GM12874 (cell line): ENCODE measurements at regions not wholly inside any gene's neighbourhood (a gene's known extent, or its start where the extent isn't known, plus 50 kb on each side); places are given as distances from the start of the nearest gene placed in this dataset.
A peak's percentile ranks its signal among the peaks of the same experiment; 100 is the strongest.

Source experiments
- CTCF ChIP-seq: IDR thresholded peaks from 2 replicates; pipeline ENCODE4 v1.5.1; 2011; ENCODE audit warnings: low read depth, mild to moderate bottlenecking, control low read depth, low read length, moderate library complexity; ENCODE audit not compliant: insufficient read depth

DNA sequence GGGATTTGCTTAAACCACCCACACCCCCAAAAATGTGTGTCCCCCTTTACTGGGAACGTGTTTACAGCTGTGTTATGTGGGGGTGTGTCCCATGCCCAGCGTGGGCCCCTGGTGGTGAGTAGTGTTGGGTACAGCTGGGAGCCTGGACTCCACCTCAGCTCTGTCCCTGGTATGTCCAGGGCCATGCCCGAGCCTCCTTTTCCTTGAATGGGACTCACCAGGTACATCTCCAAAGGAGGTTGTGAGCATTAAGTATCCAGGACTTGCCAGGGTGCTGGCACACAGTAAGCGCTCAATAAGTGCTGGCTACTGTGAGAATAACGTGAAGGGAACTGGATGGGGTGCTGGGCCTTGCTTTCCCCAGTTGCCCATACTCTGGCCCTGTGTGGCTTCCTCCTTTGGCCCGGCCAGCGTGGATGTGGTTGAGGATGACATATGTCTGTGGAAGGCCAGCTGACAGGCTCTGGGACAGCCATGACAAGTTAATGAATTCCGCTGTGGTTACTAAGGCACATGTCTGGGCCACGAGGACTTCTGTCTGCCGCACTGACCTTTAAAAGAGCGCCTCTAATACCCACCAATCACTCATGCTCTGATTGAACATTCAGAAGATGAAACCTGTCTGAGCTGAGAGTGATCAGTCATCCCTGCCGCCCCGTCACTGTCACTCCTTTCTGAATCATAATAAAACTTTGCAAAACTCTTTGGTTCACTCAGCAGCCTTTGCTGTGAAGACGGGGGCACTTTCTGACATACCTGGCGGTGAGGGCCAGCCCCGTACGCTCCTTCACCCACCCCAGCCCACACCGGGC, 74.7 kb downstream of the DIO3 start:
- TF ChIP-seq CTCF, result no peak

GRCh38 chr14:101639241-101639833, 78.0 kb downstream of the DIO3 start:
- no peak for TF ChIP-seq CTCF

- no peak for TF ChIP-seq CTCF
Observed at GRCh38 chr14:101643651-101644050, 82.4 kb downstream of the DIO3 start.

- no peak for TF ChIP-seq CTCF
Observed at GRCh38 chr14:101654051-101654450, 92.8 kb downstream of the DIO3 start.

DNA sequence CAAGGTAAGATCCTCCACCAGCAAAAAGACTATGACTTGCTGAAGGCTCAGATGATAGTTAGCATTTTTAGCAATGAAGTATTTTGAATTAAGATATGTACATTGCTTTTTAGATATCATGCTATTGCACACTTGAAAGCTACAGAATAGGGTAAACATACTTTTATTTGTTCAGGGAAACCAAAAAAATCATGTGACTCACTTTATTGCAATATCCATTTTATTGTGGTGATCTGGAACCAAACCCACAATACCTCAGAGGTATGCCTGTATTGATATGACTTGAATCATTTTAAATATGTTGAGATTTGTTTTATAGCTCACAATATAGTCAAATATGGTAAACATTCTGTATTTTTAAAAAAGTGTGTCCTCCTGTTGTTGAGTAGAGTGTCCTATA, 96.1 kb downstream of the DIO3 start:
- no peak for TF ChIP-seq CTCF

DNA sequence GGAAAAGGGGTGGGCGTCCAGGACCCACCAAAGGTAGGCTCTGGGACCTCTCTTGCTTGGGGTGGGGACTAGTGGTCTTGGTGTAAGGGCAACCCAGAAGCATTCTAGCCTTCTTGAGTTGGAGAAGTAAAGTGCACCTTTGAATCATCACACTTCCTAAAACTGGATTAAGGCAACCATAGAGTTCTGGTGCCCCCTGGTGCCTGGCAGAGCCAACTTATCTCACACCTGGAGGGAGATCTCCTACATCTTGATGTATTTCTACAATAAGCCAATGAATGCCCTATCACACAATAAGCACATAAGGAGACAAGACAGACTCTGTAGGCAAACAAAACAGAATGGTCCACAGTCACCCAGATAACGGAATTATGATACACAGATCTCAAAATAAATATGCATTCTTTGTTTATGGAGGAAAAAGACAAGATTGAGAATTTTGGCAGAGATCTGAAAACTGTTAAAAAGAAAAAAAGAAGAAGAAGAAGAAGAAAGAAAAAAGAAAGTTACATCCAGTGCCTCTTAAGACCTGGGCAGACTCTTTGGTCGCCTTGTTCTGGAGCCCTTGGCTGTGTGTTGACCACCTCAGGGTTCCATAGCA, 95.9 kb upstream of the PPP2R5C start:
- peak; percentile 52 for TF ChIP-seq CTCF

DNA sequence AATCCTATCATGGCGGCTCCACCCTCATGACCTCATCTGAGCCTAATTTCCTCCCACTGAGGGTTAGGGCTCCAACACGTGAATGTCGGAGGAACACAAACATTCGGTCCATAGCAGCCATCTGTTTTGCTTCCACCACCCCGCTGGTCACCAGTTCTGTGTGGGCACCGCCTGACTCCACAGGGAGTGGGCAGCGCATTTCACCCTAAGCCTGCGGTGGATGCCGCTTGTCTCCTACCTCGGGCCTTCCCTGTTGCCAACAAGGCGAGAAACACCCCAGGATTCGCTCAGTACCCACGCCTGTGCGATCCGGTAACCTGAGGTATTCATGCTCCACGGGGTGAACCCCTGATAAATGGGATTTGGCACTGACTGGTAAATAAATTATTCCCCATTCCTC, 95.2 kb upstream of the PPP2R5C start:
- TF ChIP-seq CTCF, result no peak
